Retina (tissue), 1 donor: ENCODE measurements at regions not wholly inside any gene's neighbourhood (a gene's known extent, or its start where the extent isn't known, plus 50 kb on each side); places are given as distances from the start of the nearest gene placed in this dataset.
"Not testable (repeated sequence)": the region's sequence is repeated elsewhere in the genome, so short reads cannot be mapped to it uniquely, and the experiment has no call there.

Experiments used
- DNase-seq: peaks from one replicate; pipeline ENCODE4 v3.0.0-alpha.2; 2016

DNA sequence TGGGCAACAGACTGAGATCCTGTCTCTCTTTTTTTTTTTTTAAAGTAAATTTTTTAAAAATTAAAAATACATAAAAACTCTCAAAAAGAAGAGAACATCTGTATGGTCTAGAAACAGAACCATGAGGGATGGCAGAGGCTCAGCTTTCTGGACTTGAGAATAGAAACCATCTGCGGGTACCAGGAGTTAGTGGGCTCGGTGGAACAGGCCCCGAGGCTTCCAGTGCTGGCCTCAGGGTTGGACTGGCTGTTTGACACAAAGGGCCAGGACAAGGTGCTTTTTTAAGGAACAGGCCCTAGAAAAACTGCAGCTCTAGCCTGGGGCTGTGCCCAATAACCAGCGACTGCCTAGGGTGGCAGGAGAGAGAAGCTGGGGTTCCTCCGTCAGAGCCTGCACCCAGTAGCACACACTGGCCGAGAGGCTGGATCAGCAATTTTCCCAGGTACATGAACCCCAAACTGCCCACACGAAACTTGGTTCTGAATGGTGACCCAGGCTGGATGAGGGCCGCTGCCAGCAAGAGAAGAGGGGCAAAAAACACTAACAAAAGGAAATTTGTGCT is 131.0 kb upstream of the OLIG3 start:
- no peak for DNase-seq

DNA sequence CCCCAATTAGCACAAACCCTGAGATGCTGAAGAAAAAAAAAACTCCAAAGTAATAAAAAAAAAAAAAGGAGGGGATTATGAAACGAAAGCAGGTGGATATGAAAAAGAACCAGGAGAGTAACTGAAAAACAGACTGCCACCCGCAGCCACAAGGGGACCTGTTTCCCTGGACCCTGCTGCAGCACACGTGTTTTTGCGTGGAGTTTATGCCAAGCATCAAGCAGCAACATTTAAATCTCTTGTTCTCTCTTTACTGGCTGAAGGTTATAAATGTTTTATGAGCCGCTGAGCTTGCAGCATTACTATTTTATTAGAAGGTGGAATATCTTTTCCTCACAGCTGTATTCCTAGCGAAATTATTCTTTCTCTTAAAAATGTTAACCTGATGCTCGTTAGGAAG is 131.6 kb upstream of the OLIG3 start:
- peak; percentile 10 for DNase-seq

DNA sequence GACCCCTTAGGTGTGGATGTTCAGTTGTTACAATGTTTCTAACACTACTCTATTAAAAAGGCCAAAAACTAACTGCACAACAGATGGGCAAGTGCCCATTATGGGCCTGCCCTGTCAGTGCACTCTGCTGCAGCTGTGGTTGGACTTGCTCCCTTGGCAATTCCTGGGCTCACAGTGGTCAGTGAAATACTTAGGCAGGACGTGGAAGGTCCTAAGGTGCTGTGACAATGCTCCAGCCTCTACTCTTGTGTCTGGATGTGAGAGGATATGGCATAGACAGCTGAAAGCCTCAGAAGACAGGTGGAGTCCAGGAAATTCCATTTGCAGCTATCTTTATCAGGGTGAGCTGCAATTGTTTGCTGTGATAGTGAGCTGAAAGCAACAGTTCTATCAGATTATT is 136.5 kb upstream of the OLIG3 start:
- DNase-seq, result no peak

- DNase-seq, result no peak
These were observed 137.1 kb upstream of the OLIG3 start for GRCh38 chr6:137631323-137631722.

DNA sequence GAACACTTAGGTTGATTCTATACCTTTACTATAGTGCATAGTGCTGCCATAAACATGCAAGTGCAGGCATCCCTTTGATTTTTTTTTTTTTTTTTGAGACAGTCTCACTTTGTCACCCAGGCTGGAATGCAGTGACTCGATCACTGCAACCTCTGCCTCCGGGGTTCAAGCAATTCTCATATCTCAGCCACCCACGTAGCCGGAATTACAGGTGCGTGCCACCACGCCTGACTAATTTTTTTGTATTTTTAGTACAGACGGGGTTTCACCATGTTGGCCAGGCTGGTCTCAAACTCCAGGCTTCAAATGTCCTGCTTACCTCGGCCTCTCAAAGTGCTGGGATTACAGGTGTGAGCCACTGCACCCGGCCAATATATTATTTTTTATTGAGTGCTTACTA is 140.0 kb upstream of the OLIG3 start:
- DNase-seq, result not testable (repeated sequence)

DNA sequence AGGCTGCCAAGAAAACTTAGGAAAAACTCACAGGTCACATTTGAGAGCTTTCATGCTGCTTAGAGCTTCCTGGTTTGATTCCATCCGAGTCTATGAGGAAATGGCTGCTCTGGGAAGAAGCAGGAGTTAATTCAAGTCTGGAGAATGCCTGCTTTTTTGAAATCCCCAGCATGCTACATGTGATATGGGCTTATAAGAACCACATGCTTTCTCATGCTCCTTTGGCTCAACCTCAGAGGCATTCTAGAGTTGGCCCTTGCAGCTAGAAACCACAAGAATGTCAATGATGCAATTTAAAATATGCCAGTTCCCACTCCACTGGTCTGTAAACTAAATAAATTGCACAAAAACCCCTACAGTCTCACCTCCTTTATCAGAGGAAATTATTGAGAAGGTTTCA is 142.9 kb upstream of the OLIG3 start:
- no peak for DNase-seq

- DNase-seq, result no peak
These were observed 144.9 kb upstream of the OLIG3 start for GRCh38 chr6:137638926-137639706.

DNA sequence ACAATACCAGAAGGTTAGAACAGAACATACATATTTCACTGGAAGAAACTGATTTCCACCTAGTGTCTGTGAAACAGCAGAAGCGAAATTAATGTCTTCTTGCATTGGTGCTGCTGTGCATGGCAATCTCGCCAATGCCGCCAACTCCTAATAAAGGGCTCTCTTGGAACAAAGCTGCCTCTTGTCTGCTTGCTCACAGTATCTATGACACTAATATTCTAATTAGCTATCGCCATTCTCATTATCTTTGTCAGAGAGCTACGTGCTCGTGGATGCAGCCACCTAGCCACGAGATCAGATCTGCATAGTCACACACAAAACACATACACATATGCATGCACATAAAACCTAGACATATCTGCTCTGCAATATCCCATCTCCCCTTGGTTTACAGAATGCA is 145.9 kb upstream of the OLIG3 start:
- DNase-seq, result no peak

DNA sequence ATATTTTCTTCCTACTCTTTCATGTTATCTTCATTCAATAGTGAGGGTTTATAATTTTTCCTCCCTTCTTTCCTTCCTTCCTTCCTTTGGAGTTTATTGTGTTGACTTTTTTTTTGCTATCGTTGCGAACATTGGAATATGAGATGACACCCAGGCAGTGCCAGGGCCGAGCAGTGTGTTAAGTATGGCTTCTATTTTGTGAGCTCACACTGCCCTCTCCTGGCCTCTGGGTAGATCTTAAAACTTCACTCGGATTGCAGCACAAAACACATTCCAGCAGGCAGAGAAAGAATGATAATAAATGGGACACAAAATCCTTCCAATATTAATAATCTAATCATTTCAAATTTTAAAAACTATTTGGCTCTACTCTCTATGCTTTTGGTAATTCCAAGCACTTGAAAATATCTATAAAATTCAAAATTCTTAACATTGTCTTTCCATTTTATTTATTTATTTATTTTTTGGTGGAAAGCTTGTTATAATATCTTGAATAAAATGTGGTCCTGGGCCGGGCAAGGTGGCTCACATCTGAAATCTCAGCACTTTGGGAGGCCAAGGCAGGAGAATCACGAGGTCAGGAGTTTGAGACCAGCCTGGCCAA is 147.4 kb upstream of the OLIG3 start:
- DNase-seq, result peak; percentile 62

DNA sequence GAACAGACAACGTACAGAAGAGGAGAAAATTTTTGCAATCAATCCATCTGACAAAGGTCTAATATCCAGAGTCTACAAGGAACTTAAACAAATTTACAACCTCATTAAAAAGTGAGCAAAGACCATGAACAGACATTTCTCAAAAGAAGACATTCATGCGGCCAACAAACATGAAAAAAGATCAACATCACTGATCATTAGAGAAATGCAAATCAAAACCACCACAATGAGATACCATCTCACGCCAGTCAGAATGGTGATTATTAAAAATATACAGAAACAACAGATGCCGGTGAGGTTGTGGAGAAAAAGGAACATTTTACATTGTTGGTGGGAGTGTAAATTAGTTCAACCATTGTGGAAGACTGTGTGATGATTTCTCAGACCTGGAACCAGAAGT is 149.0 kb upstream of the OLIG3 start:
- DNase-seq, result not testable (repeated sequence)

- not testable (repeated sequence) for DNase-seq
These were observed 149.4 kb upstream of the OLIG3 start for GRCh38 chr6:137643644-137644043.

GRCh38 chr6:137645850-137646249 is 151.7 kb upstream of the OLIG3 start:
- DNase-seq, result no peak

- no peak for DNase-seq
These were observed 152.3 kb upstream of the OLIG3 start for GRCh38 chr6:137646484-137646883.

GRCh38 chr6:137647762-137648447 is 153.7 kb upstream of the OLIG3 start:
- DNase-seq, result no peak

DNA sequence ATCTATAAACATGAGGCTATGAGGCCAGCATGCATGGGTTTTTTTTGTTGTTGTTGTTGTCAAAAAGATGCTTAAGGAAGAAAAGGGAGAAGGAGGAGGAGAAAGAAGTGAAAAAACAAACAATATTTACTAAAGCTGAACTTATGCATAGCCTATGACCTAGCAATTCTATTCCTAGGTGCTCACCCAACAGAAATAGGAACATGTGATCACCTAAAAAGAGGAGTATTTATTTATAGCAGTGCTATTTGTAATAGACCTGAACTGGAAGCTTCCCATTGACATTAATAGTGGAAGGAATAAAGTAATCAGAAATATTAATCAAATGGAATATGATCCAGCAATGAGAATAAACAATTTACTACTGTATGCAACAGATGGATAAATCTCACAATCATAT is 156.5 kb upstream of the OLIG3 start:
- no peak for DNase-seq

- DNase-seq, result no peak
These were observed 157.0 kb upstream of the OLIG3 start for GRCh38 chr6:137651178-137651577.

GRCh38 chr6:137651591-137652335 is 157.6 kb upstream of the OLIG3 start:
- DNase-seq, result no peak

DNA sequence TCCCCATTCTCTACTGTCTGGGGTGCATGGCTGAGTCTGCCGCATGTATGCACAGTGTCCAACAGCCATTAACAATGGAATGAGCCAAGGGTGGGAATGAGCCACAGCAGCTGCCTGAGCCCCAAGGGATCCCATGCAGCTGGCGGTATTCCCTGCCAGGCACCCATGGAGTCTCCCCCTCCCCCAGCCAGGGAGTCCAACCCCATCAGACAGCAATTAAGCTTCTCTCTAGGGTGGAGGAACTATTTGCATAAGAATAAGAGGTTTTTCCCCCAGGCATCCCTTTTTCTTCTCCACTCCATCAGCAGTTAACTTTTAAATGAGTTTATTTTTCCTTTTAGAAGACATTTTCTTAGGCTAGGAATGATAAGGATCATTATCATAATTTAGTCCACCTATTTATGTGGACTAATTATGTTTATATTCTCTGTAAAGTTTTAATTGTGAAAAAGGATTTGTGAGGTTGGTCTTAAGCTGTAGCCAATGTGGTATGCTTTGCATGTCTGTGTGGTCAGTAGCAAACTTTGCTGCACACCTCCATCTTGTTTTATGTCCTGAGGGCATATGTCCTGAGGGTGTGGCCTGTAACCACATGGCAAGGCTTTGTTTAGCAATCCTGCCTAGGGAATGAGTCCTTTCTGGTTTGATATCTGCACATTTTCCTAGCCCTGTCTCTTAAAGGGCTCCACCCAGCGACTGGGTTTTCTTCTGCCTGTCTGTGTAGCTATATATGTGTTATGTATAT is 158.9 kb upstream of the OLIG3 start:
- no peak for DNase-seq

DNA sequence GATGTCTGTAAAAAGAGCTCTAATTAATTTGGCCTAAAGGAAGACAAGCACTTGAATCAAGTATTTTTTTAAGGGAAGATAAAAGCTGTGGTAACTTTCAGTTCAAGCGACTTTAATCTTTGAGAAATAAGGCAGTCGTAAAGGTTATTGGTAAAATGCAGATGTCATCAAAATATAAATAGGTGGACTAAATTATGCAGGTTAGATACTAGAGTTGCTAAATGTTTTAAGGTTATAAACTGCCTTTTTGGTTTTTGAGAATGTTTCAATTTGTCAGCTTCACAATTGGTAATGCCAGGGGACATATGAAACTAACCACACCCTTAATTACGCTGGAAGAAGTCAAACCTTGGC is 159.5 kb upstream of the OLIG3 start:
- DNase-seq, result no peak

GRCh38 chr6:137654365-137654981 is 160.3 kb upstream of the OLIG3 start:
- DNase-seq, result no peak

DNA sequence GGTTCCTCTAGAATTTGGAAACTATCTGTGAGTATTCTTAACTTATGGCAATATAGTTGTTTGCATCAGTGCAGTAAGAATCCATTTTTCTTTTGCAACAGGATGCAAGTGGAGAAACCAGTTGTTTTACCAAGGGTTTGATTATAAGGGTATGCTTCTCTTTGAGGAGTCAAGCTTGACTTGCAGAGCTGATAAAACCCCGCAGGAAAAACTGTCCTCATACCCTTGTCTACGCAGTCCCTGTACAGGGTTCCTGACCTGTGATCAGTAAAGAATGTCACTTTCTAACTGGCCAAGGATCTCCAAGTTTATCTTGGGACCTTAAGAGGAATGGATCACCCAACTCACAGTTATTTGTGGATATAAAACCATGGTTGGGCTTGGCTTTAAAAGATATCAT is 161.1 kb upstream of the OLIG3 start:
- no peak for DNase-seq

GRCh38 chr6:137656735-137657134 is 162.5 kb upstream of the OLIG3 start:
- no peak for DNase-seq
